Panc1 (cell line): ENCODE measurements at regions not wholly inside any gene's neighbourhood (a gene's known extent, or its start where the extent isn't known, plus 50 kb on each side); places are given as distances from the start of the nearest gene placed in this dataset.

Source experiments
- CTCF ChIP-seq: fragments of 450-650 bp; IDR thresholded peaks from 2 replicates; pipeline ENCODE4 v1.5.1; 2017; ENCODE audit warnings: mild to moderate bottlenecking
- POLR2AphosphoS5 ChIP-seq: IDR thresholded peaks from 2 replicates; pipeline ENCODE4 v1.6.1; 2012; ENCODE audit warnings: mild to moderate bottlenecking, low read depth, low read length, moderate library complexity
- SIN3A ChIP-seq: IDR thresholded peaks from 2 replicates; pipeline ENCODE4 v1.6.1; 2012; ENCODE audit warnings: low read depth, mild to moderate bottlenecking, low read length, moderate library complexity, borderline replicate concordance; ENCODE audit not compliant: insufficient read depth
- TCF7L2 ChIP-seq: IDR thresholded peaks from 2 replicates; pipeline ENCODE4 v1.6.1; 2011; ENCODE audit warnings: mild to moderate bottlenecking, low read depth, low read length, inconsistent platforms
- TF ChIP-seq, protein P1 (sequence below), 2 experiments: IDR thresholded peaks; 2 replicates each; pipeline ENCODE4 v1.6.1; 2011 to 2012; ENCODE audit warnings: low read depth in 2 of 2, control low read depth in 1 of 2, low read length in 1 of 2, mild to moderate bottlenecking in 1 of 2, moderate library complexity in 1 of 2; ENCODE audit not compliant: insufficient read depth in 1 of 2

DNA sequence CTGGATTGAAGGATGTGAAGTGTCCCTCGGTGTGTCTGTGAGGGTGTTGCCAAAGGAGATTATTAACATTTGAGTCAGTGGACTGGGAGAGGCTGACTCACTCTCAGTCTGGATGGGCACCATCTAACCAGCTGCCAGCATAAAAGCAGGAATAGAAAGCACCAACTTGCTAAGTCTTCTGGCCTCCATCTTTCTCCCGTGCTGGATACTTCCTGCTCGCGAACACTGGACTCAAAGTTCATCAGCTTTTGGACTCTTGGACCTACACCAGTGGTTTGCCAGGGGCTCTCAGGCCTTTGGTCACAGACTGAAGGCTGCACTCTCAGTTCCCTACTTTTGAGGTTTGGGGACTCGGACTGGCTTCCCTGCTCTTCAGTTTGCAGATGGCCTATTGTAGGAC, 220.3 kb upstream of the LRFN2 start:
- no peak for TF ChIP-seq CTCF
- no peak for TF ChIP-seq POLR2AphosphoS5
- no peak for TF ChIP-seq TCF7L2
- no peak for TF ChIP-seq SIN3A
- TF ChIP-seq, protein P1, sequence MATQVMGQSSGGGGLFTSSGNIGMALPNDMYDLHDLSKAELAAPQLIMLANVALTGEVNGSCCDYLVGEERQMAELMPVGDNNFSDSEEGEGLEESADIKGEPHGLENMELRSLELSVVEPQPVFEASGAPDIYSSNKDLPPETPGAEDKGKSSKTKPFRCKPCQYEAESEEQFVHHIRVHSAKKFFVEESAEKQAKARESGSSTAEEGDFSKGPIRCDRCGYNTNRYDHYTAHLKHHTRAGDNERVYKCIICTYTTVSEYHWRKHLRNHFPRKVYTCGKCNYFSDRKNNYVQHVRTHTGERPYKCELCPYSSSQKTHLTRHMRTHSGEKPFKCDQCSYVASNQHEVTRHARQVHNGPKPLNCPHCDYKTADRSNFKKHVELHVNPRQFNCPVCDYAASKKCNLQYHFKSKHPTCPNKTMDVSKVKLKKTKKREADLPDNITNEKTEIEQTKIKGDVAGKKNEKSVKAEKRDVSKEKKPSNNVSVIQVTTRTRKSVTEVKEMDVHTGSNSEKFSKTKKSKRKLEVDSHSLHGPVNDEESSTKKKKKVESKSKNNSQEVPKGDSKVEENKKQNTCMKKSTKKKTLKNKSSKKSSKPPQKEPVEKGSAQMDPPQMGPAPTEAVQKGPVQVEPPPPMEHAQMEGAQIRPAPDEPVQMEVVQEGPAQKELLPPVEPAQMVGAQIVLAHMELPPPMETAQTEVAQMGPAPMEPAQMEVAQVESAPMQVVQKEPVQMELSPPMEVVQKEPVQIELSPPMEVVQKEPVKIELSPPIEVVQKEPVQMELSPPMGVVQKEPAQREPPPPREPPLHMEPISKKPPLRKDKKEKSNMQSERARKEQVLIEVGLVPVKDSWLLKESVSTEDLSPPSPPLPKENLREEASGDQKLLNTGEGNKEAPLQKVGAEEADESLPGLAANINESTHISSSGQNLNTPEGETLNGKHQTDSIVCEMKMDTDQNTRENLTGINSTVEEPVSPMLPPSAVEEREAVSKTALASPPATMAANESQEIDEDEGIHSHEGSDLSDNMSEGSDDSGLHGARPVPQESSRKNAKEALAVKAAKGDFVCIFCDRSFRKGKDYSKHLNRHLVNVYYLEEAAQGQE (IDR thresholded peaks at IDR 0.05; ENCODE audit: insufficient read depth in 1 of 2, low read depth in 2 of 2, low read length in 1 of 2) = no peak
